SK-N-DZ (cell line): ENCODE measurements at regions not wholly inside any gene's neighbourhood (a gene's known extent, or its start where the extent isn't known, plus 50 kb on each side); places are given as distances from the start of the nearest gene placed in this dataset.

ENCODE experiments used
- DNase-seq: peaks from one replicate; pipeline ENCODE4 v3.0.0-alpha.2; 2015; ENCODE audit warnings: low spot score
- small RNA-seq, 2 experiments: library from RNA; depleted of rRNA; stranded (forward); fragments of <200 nt; gene quantifications; one replicate each; pipeline ENCODE3, GENCODE V24; 2014

- DNase-seq, result no peak
Observed at GRCh38 chr1:147452809-147453208, 88.5 kb upstream of the BCL9 start.

GRCh38 chr1:147463022-147463421, 78.3 kb upstream of the BCL9 start:
- DNase-seq, result no peak

GRCh38 chr1:147466543-147466942, 74.8 kb upstream of the BCL9 start:
- no peak for DNase-seq

- DNase-seq, result no peak
Observed at GRCh38 chr1:147470079-147470478, 71.2 kb upstream of the BCL9 start.

GRCh38 chr1:147472489-147472888, 68.8 kb upstream of the BCL9 start:
- DNase-seq, result no peak

GRCh38 chr1:147472966-147473732, 68.2 kb upstream of the BCL9 start:
- DNase-seq, result no peak

- DNase-seq, result no peak
Observed at GRCh38 chr1:147473733-147474049, 67.6 kb upstream of the BCL9 start.

GRCh38 chr1:147475488-147475887, 65.8 kb upstream of the BCL9 start:
- no peak for DNase-seq

- DNase-seq, result no peak
Observed at GRCh38 chr1:147478521-147478920, 62.8 kb upstream of the BCL9 start.

- DNase-seq, result no peak
Observed at GRCh38 chr1:147479864-147480564, 61.3 kb upstream of the BCL9 start.

GRCh38 chr1:147480565-147480935, 60.8 kb upstream of the BCL9 start:
- no peak for DNase-seq

GRCh38 chr1:147486876-147487656, 54.2 kb upstream of the BCL9 start:
- no peak for DNase-seq

GRCh38 chr1:147491098-147491497, 50.2 kb upstream of the BCL9 start:
- no peak for DNase-seq

Small RNAs in the stretch of these regions (small RNA-seq; reads per million reads assigned to genes)
- 0 reads per million in 2 experiments for gene RF00019
